GM03348 (cell line): ENCODE measurements at regions not wholly inside any gene's neighbourhood (a gene's known extent, or its start where the extent isn't known, plus 50 kb on each side); places are given as distances from the start of the nearest gene placed in this dataset.
A peak's percentile ranks its signal among the peaks of the same experiment; 100 is the strongest.
"Not testable (repeated sequence)": the region's sequence is repeated elsewhere in the genome, so short reads cannot be mapped to it uniquely, and the experiment has no call there.

Source experiments
- DNase-seq: peaks from one replicate; pipeline ENCODE4 v3.0.0; 2012; ENCODE audit warnings: low spot score

- not testable (repeated sequence) for DNase-seq
These were observed 82.0 kb upstream of the ADRB2 start for GRCh38 chr5:148744380-148744779.

- peak; percentile 11 for DNase-seq
These were observed 79.4 kb upstream of the ADRB2 start for GRCh38 chr5:148746826-148747535.

- DNase-seq = no peak
These were observed 78.9 kb upstream of the ADRB2 start for GRCh38 chr5:148747536-148747906.

GRCh38 chr5:148748702-148749392 is 77.6 kb upstream of the ADRB2 start:
- DNase-seq = no peak

GRCh38 chr5:148750614-148751013 is 75.8 kb upstream of the ADRB2 start:
- DNase-seq = no peak

GRCh38 chr5:148751025-148751424 is 75.4 kb upstream of the ADRB2 start:
- DNase-seq = no peak

GRCh38 chr5:148752375-148752774 is 74.0 kb upstream of the ADRB2 start:
- not testable (repeated sequence) for DNase-seq

GRCh38 chr5:148759101-148759500 is 67.3 kb upstream of the ADRB2 start:
- DNase-seq = no peak

GRCh38 chr5:148760945-148761638 is 65.3 kb upstream of the ADRB2 start:
- DNase-seq = no peak

- DNase-seq = no peak
These were observed 62.4 kb upstream of the ADRB2 start for GRCh38 chr5:148763996-148764395.

- DNase-seq = no peak
These were observed 61.4 kb upstream of the ADRB2 start for GRCh38 chr5:148765061-148765460.

- DNase-seq = no peak
These were observed 57.5 kb upstream of the ADRB2 start for GRCh38 chr5:148768806-148769415.

- no peak for DNase-seq
These were observed 56.5 kb upstream of the ADRB2 start for GRCh38 chr5:148769941-148770340.

GRCh38 chr5:148774313-148774712 is 52.1 kb upstream of the ADRB2 start:
- no peak for DNase-seq

- DNase-seq = no peak
These were observed 50.1 kb upstream of the ADRB2 start for GRCh38 chr5:148776261-148776660.
